Ishikawa (cell line): ENCODE measurements at regions not wholly inside any gene's neighbourhood (a gene's known extent, or its start where the extent isn't known, plus 50 kb on each side); places are given as distances from the start of the nearest gene placed in this dataset.

ENCODE experiments used
- CEBPB ChIP-seq: IDR thresholded peaks from 2 replicates; pipeline ENCODE4 v1.6.1; 2012
- CREB1 ChIP-seq: IDR thresholded peaks from 2 replicates; pipeline ENCODE4 v1.6.1; 2012; ENCODE audit warnings: low read depth
- EGR1 ChIP-seq: IDR thresholded peaks from 2 replicates; pipeline ENCODE4 v1.6.1; 2012
- EP300 ChIP-seq: IDR thresholded peaks from 2 replicates; pipeline ENCODE4 v1.6.1; 2012; ENCODE audit warnings: borderline replicate concordance
- FOXM1 ChIP-seq: IDR thresholded peaks from 2 replicates; pipeline ENCODE4 v1.6.1; 2012; ENCODE audit warnings: low read depth, borderline replicate concordance
- MAX ChIP-seq: IDR thresholded peaks from 2 replicates; pipeline ENCODE4 v1.6.1; 2012
- NFIC ChIP-seq: IDR thresholded peaks from 2 replicates; pipeline ENCODE4 v1.6.1; 2012
- RAD21 ChIP-seq: IDR thresholded peaks from 2 replicates; pipeline ENCODE4 v1.6.1; 2012; ENCODE audit warnings: low read depth
- REST ChIP-seq: IDR thresholded peaks from 2 replicates; pipeline ENCODE4 v1.6.1; 2012; ENCODE audit warnings: low read depth, mild to moderate bottlenecking
- TAF1 ChIP-seq: IDR thresholded peaks from 2 replicates; pipeline ENCODE4 v1.6.1; 2012; ENCODE audit warnings: low read depth, mild to moderate bottlenecking
- TCF12 ChIP-seq: IDR thresholded peaks from 2 replicates; pipeline ENCODE4 v1.6.1; 2012; ENCODE audit warnings: low read depth
- TEAD4 ChIP-seq: IDR thresholded peaks from 2 replicates; pipeline ENCODE4 v1.6.1; 2012
- USF1 ChIP-seq: IDR thresholded peaks from 2 replicates; pipeline ENCODE4 v1.6.1; 2012
- YY1 ChIP-seq: IDR thresholded peaks from 2 replicates; pipeline ENCODE4 v1.6.1; 2012; ENCODE audit warnings: low read depth
- ZBTB7A ChIP-seq: IDR thresholded peaks from 2 replicates; pipeline ENCODE4 v1.6.1; 2012; ENCODE audit warnings: low read depth

- no peak for TF ChIP-seq USF1
- TF ChIP-seq RAD21: no peak
- TF ChIP-seq EGR1: no peak
- no peak for TF ChIP-seq EP300
- TF ChIP-seq CEBPB: no peak
- no peak for TF ChIP-seq TAF1
Observed at GRCh38 chr2:143885461-143885860, 634.5 kb downstream of the ZEB2 start.

- TF ChIP-seq EGR1: no peak
- no peak for TF ChIP-seq NFIC
- no peak for TF ChIP-seq EP300
- TF ChIP-seq CEBPB: no peak
- no peak for TF ChIP-seq TEAD4
- no peak for TF ChIP-seq TCF12
- TF ChIP-seq FOXM1: no peak
- TF ChIP-seq RAD21: no peak
- no peak for TF ChIP-seq REST
- TF ChIP-seq TAF1: no peak
- TF ChIP-seq YY1: no peak
- TF ChIP-seq ZBTB7A: no peak
- no peak for TF ChIP-seq USF1
- no peak for TF ChIP-seq CREB1
- TF ChIP-seq MAX: no peak
Observed at GRCh38 chr2:143881246-143881645, 638.7 kb downstream of the ZEB2 start.

- no peak for TF ChIP-seq NFIC
- TF ChIP-seq RAD21: no peak
- TF ChIP-seq USF1: no peak
- TF ChIP-seq ZBTB7A: no peak
- TF ChIP-seq EGR1: no peak
Observed at GRCh38 chr2:143877876-143878530, 641.9 kb downstream of the ZEB2 start.

- TF ChIP-seq MAX: no peak
- TF ChIP-seq CREB1: no peak
- TF ChIP-seq USF1: no peak
- no peak for TF ChIP-seq NFIC
- TF ChIP-seq TEAD4: no peak
- no peak for TF ChIP-seq CEBPB
- no peak for TF ChIP-seq YY1
- no peak for TF ChIP-seq REST
- TF ChIP-seq RAD21: no peak
- no peak for TF ChIP-seq EP300
- no peak for TF ChIP-seq FOXM1
- TF ChIP-seq TCF12: no peak
- TF ChIP-seq EGR1: no peak
- TF ChIP-seq TAF1: no peak
- no peak for TF ChIP-seq ZBTB7A
Observed at GRCh38 chr2:143877056-143877455, 642.9 kb downstream of the ZEB2 start.
